OCI-LY7 (cell line): ENCODE measurements at regions not wholly inside any gene's neighbourhood (a gene's known extent, or its start where the extent isn't known, plus 50 kb on each side); places are given as distances from the start of the nearest gene placed in this dataset.

Source experiments
- BruUV-seq: library from RNA; stranded (reverse); fragments of 400-500 nt; replicated peaks from 2 replicates; lab custom pipeline; 2021; lab: Mats Ljungman, UMichigan
- CTCF ChIA-PET: fragments of 300-600 bp; sonication (Branson Sonifier 250); formaldehyde crosslinking; loops from one replicate; lab custom pipeline; 2022; ENCODE audit warnings: antibody characterized with exemption; ENCODE audit not compliant: unreplicated experiment; lab: Charles Lee
- POLR2A ChIA-PET: fragments of 300-600 bp; sonication (Branson Sonifier 250); formaldehyde crosslinking; loops from one replicate; lab custom pipeline; 2022; ENCODE audit warnings: antibody characterized with exemption; lab: Charles Lee
- DNase-seq: peaks from one replicate; pipeline ENCODE4 v3.0.0-alpha.2; 2015; ENCODE audit warnings: low spot score
- H2AFZ ChIP-seq: fragments of 200-600 bp; sonication (generic), shearing (Covaris generic); 2 replicates; pipeline ENCODE4 v1.6.1; 2014; ENCODE audit warnings: mild to moderate bottlenecking, antibody characterized with exemption, low read length, moderate library complexity
- H3K27ac ChIP-seq: fragments of 200-600 bp; sonication (generic); 2 replicates; pipeline ENCODE4 v1.5.1; 2014; ENCODE audit warnings: mixed run types, low read depth, mild to moderate bottlenecking, moderate library complexity, low read length, inconsistent platforms; ENCODE audit not compliant: poor library complexity, severe bottlenecking
- H3K36me3 ChIP-seq: fragments of 200-600 bp; sonication (generic); 2 replicates; pipeline ENCODE4 v1.6.1; 2014; ENCODE audit warnings: mild to moderate bottlenecking, antibody characterized with exemption, low read length, moderate library complexity, mixed read lengths; ENCODE audit not compliant: insufficient read depth
- H3K4me1 ChIP-seq: fragments of 200-600 bp; sonication (generic); 2 replicates; pipeline ENCODE4 v1.5.1; 2014; ENCODE audit warnings: mild to moderate bottlenecking, low read length; ENCODE audit not compliant: insufficient read depth, poor library complexity, severe bottlenecking
- H3K4me2 ChIP-seq: fragments of 200-600 bp; sonication (generic); 2 replicates; pipeline ENCODE4 v1.6.1; 2014; ENCODE audit warnings: mild to moderate bottlenecking, low read length
- H3K4me3 ChIP-seq: fragments of 200-600 bp; sonication (generic); 2 replicates; pipeline ENCODE4 v1.5.1; 2014; ENCODE audit warnings: mild to moderate bottlenecking, low read depth, low read length; ENCODE audit not compliant: poor library complexity, severe bottlenecking
- H3K79me2 ChIP-seq: fragments of 200-600 bp; sonication (generic); 2 replicates; pipeline ENCODE4 v1.6.1; 2016; ENCODE audit warnings: low read depth, mild to moderate bottlenecking, low read length, moderate library complexity, mixed read lengths; ENCODE audit not compliant: insufficient read depth
- H3K9me2 ChIP-seq: fragments of 200-600 bp; sonication (generic); 2 replicates; pipeline ENCODE4 v1.6.1; 2016; ENCODE audit warnings: mild to moderate bottlenecking, low read length, mixed read lengths; ENCODE audit not compliant: insufficient read depth
- H3K9me3 ChIP-seq: fragments of 200-600 bp; sonication (generic); 2 replicates; pipeline ENCODE4 v1.6.1; 2014; ENCODE audit warnings: mild to moderate bottlenecking, mixed run types, low read length, mixed read lengths
- H4K20me1 ChIP-seq: fragments of 200-600 bp; sonication (generic); 2 replicates; pipeline ENCODE4 v1.6.1; 2014; ENCODE audit warnings: mild to moderate bottlenecking, antibody characterized with exemption, low read length, moderate library complexity, mixed read lengths; ENCODE audit not compliant: insufficient read depth
- CTCF ChIP-seq: fragments of 200-600 bp; sonication (generic); conservative IDR thresholded peaks from 2 replicates; pipeline ENCODE4 v1.5.1; 2014; ENCODE audit warnings: mild to moderate bottlenecking, antibody characterized with exemption, low read length, moderate library complexity, mixed read lengths
- EZH2phosphoT487 ChIP-seq: fragments of 200-600 bp; sonication (generic); IDR thresholded peaks from 2 replicates; pipeline ENCODE4 v1.6.1; 2018; ENCODE audit warnings: low read depth, borderline replicate concordance, mild to moderate bottlenecking, mixed run types, antibody characterized with exemption, low read length, moderate library complexity, mixed read lengths
- intact Hi-C: fragments of 100-400 bp; cut with micrococcal nuclease; formaldehyde crosslinking; loops from one replicate; pipeline ENCODE4 v1.10.0; 2022; ENCODE audit not compliant: unreplicated experiment

- Histone ChIP-seq H3K4me3 (no peak overlapping the region), H3K4me1 (no peaks in the 10 kb centered on the region), H3K4me2 (no peak overlapping the region), H3K9me2 (no peaks in the 10 kb centered on the region), H3K27ac (no peak overlapping the region), H4K20me1 (no peaks in the 10 kb centered on the region), H2AFZ (no peak overlapping the region), H3K9me3 (no peaks in the 10 kb centered on the region), H3K79me2 (no peaks in the 10 kb centered on the region), H3K36me3 (no peaks in the 10 kb centered on the region)
- ChIA-PET POLR2A (no interaction called here), CTCF (no interaction called here)
- BruUV-seq = no TSS peak
- intact Hi-C loops = no loop called here
- no peak for TF ChIP-seq EZH2phosphoT487
- no peak for TF ChIP-seq CTCF
- no peak for DNase-seq
Observed at GRCh38 chr4:135225551-135225950, 1024.0 kb upstream of the PABPC4L start.

GRCh38 chr4:135210341-135210740 is 1008.8 kb upstream of the PABPC4L start:
- Histone ChIP-seq H3K27ac (no peak overlapping the region), H3K9me2 (no peaks in the 10 kb centered on the region), H3K79me2 (no peaks in the 10 kb centered on the region), H4K20me1 (no peaks in the 10 kb centered on the region), H3K4me1 (no peaks in the 10 kb centered on the region), H3K9me3 (no peaks in the 10 kb centered on the region), H3K4me3 (no peak overlapping the region), H3K36me3 (no peaks in the 10 kb centered on the region), H3K4me2 (no peak overlapping the region), H2AFZ (no peak overlapping the region)
- BruUV-seq = no TSS peak
- ChIA-PET CTCF (no interaction called here), POLR2A (interaction anchor here (1.1 kb wide), 1 partner anchor 20 kb away, joined by 3 read pairs; no protein-coding TSS in a partner anchor)
- TF ChIP-seq CTCF = no peak
- DNase-seq = no peak
- intact Hi-C loops = no loop called here

GRCh38 chr4:135207531-135207930 is 1005.9 kb upstream of the PABPC4L start:
- H3K9me3 ChIP-seq = no peaks in the 10 kb centered on the region
- no peak for DNase-seq
- no peaks in the 10 kb centered on the region for H3K36me3 ChIP-seq
- ChIA-PET CTCF (no interaction called here), POLR2A (no interaction called here)
- H3K4me1 ChIP-seq = no peaks in the 10 kb centered on the region
- no peaks in the 10 kb centered on the region for H3K79me2 ChIP-seq
- intact Hi-C loops = no loop called here
- no peak overlapping the region for H3K4me2 ChIP-seq
- no TSS peak for BruUV-seq
- H4K20me1 ChIP-seq = no peaks in the 10 kb centered on the region
- H2AFZ ChIP-seq = no peak overlapping the region
- no peaks in the 10 kb centered on the region for H3K9me2 ChIP-seq
- TF ChIP-seq EZH2phosphoT487 = no peak
- no peak for TF ChIP-seq CTCF
- H3K27ac ChIP-seq = no peak overlapping the region
- no peak overlapping the region for H3K4me3 ChIP-seq
